ENCODE measurements at regions not wholly inside any gene's neighbourhood (a gene's known extent, or its start where the extent isn't known, plus 50 kb on each side); places are given as distances from the start of the nearest gene placed in this dataset.
"Not testable (repeated sequence)": the region's sequence is repeated elsewhere in the genome, so short reads cannot be mapped to it uniquely, and the experiment has no call there.

DNA sequence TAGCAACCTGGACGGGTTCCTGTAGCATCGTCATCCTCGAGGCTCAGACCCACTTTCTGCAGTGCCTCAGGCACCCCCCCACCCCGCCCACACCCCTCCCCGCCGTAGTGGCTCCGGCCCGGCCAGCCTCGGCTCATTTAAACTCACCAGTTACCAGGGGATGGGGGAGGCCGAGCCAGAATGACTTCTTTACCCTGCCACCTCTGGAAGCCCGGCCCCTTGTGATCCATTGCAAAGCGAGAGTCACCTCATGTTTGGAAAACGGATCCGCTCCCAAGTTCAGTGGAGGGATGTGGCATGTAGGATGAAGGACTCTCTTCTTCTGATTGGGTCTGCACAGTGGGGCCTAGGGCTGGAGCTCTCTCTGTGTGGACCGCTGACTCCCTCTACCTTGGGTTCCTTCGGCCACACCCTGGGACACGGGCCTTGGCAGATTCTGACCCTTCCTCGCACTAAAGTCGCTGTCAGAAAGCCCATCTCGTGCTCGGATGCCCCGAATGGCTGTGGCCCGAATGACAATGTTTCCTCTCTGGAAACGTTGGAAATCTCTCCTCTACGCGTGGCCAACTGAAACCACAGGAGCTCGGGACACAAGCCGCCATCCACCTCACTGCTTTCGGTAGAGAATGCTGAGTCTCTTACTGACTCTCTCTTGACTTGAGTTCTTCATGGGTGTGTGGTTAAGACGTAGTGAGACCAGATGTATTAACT lies 3902.1 kb upstream of the OR11H1 start:
- DNase-seq (ENCODE audit: low spot score); ATAC-seq; intact Hi-C loops (cut with DNase I): not testable (repeated sequence)

DNA sequence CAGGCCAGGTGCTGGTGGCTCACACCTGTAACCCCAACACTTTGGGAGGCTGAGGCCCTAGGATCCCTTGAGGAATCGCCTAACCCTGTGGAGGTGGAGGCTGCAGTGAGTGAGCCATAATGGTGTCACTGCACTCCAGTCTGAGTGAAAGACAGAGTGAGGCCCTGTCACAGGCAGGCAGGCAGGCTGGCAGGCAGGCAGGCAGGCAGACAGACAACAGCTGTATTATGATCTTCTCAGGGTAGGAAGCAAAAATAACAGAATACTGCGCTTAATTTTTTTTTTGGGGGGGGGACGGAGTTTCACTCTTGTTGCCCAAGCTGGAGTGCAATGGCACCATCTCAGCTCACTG lies 3901.6 kb upstream of the OR11H1 start:
- DNase-seq (ENCODE audit: low spot score) (no peak), ATAC-seq (no peak)
- intact Hi-C loops (cut with DNase I) = no loop called here

DNA sequence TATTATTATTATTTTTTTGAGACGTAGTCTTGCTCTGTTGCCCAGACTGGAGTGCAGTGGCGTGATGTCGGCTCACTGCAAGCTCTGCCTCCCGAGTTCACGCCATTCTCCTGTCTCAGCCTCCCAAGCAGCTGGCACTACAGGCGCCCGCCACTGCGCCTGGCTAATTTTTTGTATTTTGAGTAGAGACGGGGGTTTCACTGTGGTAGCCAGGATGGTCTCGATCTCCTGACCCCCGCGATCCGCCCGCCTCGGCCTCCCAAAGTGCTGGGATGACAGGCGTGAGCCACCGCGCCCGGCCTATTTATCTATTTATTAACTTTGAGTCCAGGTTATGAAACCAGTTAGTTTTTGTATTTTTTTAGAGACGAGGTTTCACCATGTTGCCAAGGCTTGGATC lies 3901.0 kb upstream of the OR11H1 start:
- DNase-seq (ENCODE audit: low spot score); ATAC-seq; intact Hi-C loops (cut with DNase I): not testable (repeated sequence)

DNA sequence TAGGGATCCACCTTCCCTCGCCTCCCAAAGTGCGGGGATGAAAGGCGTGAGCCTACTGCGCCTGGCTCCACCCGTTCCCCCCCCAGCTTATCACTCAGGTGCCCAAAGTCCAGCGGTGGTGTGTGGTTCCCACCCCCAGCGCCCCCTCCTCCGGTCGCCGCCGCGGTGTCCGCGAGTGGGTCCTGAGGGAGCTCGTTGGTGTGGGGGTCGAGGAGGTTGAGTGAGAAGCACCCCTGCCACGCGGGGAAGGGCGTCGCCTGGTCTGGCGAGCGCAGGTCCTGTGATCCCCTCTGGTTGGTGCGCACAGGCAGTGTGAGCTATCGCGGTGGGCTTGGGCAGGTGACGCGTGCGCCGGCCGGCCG lies 3900.6 kb upstream of the OR11H1 start:
- ATAC-seq (no peak), DNase-seq (ENCODE audit: low spot score) (no peak)
- intact Hi-C loops (cut with DNase I) = no loop called here

DNA sequence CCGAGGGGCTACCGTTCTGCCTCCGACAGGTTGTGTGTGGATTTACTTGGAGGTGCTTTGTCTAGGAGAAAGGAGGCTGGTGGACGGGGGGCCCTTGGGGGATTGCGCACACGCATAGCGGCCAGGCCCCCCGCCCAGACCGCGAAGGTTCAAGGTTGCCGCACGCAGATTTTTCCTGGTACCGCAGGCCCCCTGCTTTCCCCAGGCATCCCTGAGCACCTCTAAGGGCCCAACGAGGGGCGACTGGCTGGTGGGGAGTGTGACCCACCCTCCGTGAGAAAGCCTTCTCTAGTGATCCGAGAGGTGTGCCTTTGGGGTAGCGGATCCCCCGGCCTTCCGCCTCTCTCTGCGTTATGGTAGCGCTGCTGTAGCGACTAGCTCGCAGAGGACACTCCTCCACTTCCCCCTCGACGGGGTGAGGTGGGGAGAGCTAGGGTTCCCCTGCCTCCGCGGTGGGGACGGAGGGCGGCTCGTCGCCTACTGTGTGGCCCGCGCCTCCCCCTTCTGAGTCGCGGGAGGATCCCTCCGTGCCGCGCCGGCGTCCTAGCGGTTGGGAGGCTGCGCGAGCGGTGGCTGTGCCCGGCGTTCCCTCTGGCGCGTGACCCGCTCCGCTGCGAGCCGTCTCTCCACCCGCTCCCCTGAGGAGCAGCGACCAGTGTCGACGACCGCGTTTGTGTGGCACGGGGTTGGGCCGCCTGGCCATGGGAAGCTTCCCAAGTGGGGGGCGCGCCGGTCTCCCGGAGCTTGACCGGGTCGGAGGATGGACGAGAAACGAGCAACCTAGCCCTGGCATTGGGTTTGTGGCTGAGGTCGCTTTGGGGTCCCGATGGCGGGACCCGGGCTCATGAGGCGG lies 3900.0 kb upstream of the OR11H1 start:
- no peak for ATAC-seq
- no peak for DNase-seq (ENCODE audit: low spot score)

DNA sequence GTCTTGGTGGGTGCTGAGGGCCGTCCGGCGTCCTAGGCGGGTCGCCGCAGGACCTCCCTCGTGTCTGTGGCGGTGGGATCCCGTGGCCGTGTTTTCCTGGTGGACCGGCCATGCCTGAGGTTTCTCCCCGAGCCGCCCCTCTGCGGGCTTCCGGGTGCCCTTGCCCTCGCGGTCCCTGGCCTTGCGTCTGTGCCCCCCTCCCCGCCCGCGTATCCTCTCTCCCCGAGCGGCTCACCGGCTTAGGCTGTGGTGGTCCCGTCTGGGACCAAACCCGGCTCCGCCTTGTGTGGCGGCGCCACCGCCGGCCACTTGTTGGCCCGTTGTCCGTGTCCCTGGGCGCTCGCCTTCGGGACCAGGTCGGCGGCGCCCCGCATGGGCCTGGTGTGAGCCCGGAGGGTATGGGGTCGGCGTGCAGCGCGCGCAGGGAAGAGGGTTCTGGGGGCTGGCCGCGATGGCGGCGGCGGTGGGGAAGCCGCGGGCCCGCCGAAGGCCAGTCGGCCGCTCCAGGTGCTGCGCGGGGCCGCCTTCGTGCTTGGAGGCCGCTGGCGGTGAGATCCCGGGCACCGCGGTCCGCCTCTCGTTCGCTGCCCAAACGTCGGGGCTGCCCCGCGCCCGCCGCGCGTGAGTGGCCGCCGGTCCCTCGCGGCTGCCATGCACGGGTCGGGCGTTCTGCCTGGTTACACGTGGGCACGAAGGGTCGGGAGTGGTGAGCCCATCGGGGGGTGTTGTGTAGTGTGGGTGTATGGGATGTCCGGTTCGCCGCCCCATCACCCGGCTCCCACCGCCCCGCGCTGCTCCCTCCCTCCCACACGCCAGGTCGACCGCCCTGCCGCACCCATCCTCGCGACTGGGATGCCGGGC lies 3899.1 kb upstream of the OR11H1 start:
- intact Hi-C loops (cut with DNase I) = no loop called here
- ATAC-seq (no peak), DNase-seq (ENCODE audit: low spot score) (no peak)

More for the DNA sequence above, 3900.0 kb upstream of the OR11H1 start:
- intact Hi-C loops (cut with DNase I) = no loop called here

DNA sequence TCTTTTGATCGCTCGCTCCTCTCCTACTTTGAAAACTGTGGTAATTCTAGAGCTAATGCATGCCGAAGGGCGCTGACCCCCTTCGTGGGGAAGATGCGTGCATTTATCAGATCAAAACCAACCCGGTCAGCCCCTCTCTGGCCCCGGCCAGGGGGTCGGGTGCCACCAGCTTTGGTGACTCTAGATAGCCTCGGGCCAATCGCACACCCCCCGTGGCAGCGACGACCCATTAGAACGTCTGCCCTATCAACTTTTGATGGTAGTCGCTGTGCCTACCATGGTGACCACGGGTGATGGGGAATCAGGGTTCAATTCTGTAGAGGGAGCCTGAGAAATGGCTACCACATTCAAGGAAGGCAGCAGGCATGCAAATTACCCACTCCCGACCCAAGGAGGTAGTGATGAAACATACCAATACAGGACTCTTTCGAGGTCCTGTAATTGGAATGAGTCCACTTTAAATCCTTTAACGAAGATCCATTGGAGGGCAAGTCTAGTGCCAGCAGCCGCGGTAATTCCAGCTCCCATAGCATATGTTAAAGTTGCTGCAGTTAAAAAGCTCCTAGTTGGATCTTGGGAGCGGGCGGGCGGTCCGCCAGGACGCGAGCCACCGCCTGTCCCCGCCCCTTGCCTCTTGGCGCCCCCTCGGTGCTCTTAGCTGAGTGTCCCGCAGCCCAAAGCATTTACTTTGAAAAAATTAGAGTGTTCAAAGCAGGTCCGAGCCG lies 3898.2 kb upstream of the OR11H1 start:
- ATAC-seq (no peak), DNase-seq (ENCODE audit: low spot score) (no peak)
- intact Hi-C loops (cut with DNase I) = no loop called here

DNA sequence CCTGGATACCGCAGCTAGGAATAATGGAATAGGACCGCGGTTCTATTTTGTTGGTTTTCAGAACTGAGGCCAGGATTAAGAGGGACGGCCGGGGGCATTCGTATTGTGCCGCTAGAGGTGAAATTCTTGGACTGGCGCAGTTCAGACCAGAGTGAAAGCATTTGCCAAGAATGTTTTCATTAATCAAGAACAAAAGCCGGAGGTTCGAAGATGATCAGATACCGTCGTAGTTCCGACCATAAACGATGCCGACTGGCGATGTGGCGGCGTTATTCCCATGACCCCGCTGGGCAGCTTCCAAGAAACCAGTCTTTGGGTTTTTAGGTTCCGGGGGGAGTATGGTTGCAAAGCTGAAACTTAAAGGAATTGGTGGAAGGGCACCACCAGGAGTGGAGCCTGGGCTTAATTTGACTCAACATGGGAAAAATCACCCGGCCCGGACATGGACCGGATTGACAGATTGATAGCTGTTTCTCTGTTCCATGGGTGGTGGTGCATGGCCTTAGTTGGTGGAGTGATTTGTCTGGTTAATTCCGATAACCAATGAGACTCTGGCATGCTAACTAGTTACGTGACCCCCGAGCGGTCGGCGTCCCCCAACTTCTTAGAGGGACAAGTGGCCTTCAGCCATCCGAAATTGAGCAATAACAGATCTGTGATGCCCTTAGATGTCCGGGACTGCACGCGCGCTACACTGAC lies 3897.5 kb upstream of the OR11H1 start:
- ATAC-seq; DNase-seq (ENCODE audit: low spot score); intact Hi-C loops (cut with DNase I): not testable (repeated sequence)
